ENCODE measurements at regions not wholly inside any gene's neighbourhood (a gene's known extent, or its start where the extent isn't known, plus 50 kb on each side); places are given as distances from the start of the nearest gene placed in this dataset.
"Not testable (repeated sequence)": the region's sequence is repeated elsewhere in the genome, so short reads cannot be mapped to it uniquely, and the experiment has no call there.

DNA sequence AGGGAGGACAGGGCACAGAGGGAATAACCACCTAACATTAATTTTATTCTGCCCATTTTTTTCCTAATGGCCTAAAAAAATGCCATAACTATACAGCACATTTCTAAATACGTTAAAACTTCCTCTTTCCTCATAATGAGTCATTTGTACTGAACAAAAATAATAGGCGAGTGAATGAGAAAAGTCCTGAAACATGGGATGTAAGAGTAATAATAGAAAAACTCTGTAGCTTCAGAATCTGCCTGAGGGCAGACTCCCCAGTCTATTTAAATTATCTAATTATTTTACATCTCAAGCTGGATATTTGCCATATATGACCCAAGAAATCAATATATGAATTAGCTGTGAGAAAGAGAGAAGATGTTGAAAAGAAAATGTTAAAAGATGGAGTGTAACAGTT lies 285.1 kb downstream of the TMX3 start:
- no peak for DNase-seq (ENCODE audit: low read depth in 2 of 2)

DNA sequence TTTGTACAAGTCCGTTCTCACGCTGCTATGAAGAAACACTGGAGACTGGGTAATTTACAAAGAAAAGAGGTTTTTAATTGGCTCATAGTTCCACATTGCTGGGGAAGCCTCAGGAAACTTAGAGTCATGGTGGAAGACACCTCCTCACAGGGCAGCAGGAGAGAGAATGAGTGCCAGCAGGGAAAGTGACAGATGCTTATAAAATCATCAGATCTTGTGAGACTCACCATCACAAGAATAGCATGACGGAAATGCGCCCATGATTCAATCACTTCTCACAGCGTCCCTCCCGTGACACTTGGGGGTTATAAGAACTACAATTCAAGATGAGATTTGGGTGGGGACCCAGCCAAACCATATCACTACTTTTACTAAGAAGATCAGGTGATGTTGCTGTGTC lies 285.8 kb downstream of the TMX3 start:
- no peak for DNase-seq (ENCODE audit: low read depth in 2 of 2)

DNA sequence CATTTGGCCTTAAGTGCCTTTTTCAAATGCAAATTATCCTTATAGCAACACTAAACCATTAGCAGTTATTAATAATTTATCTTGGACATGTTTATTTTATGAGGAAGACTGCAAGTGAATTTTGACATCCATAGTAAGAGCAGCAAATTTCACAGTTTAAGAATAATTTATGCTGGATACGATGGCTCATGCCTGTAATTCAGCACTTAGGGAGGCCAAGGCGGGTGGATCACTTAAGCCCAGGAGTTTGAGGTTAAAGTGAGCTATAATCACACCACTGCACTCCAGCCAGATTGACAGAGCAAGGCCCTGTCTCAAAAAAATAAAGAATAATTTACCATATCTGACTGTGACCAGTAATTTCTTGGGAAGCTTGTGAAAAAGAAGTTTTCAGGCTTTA lies 286.2 kb downstream of the TMX3 start:
- DNase-seq (ENCODE audit: low read depth in 2 of 2): no peak

DNA sequence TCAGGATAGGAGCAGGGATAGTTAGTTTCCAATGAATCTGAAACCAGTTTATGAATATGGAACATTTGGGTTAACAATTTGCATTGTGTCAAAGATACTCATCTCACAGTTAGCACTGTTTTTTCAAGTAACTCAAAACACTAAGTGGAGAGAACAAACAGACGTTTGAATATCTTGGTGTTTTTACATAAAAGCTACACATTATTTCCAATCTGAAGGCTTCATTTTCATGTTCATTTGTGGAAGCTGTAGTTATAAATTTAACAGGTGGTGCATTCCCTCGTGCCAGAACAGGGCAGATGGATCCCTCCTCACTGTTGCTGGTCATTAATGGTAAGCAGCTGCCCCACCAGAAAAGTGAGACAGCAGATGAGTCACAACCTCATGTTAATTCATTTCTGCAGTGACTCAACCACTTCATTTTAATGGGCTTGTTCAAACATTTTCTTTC lies 286.9 kb downstream of the TMX3 start:
- no peak for DNase-seq (ENCODE audit: low read depth in 2 of 2)

DNA sequence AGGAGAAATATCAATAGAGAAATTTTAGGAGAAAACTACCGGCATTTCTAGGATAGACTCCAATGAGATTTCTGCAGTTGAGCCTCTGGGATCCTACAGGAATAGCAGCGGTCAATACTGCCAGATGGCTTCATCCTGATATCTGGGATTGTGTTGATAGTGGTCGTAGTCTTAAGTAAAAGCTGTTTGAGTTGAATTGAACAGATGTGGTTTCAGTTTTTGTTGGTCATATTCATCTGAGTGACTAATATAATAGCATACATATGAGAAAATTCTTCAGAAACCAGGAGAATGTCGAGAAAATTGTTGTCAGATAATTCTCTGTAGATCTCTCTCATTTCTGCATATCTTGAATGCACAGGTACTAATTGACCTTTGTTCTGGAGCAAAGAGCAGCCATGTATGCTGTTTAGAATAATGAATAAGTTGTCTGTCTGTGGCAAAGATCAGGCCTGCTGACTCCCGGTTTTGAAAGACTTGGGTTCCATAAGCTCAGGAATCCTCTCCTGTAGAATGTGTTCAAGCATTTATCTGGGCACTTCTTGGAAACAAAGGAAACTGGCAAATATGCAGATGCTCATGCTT lies 288.1 kb downstream of the TMX3 start:
- DNase-seq (ENCODE audit: low read depth in 2 of 2): no peak

DNA sequence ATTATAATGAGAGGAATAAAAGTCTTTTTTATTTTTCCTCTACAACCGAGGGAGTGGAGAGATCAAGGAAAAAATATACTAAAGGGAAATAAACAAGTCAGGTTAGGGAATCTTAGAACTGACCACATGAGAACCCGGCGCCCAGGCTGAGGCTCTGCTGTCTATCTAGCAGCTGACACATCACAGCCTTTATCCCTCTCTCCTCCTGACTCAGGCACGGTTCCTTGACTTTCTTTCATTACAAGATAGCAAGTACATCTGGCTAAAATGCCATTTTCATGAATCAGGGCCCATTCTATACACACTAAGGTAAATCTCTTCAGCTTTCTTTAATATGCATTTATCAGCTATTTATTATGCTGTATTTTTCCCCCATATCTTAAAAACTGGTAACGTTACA lies 296.0 kb downstream of the TMX3 start:
- no peak for DNase-seq (ENCODE audit: low read depth in 2 of 2)

DNA sequence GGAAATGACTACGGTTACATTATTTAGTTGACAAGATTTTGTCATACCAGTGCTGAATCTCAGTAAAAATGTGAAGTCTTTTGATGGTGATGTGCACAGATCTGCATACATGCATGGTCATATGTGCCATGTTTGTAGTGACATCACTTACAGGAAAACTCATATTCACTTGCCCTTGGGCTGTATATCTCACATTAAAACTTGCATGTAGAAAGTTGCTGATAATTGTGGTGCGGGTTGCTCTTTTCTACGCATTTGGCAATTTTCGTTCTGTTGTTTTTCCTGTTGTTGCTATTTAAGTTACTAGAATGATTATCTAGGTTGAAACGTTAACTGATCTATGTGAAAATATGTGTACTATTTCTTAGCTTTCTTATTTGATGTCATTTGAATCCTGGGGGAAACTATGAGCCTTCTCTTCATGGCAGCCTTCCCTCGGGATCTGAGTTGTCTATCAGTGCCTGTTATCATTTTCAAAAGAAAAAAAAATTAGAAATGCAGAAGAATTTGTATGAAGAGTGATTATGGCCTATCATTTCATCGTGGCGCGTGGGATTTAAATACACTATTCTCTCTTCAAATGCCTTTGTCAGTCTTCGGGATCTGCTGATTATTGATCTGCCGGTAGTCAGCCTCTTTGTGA lies 296.6 kb downstream of the TMX3 start:
- DNase-seq (ENCODE audit: low read depth in 2 of 2): no peak

DNA sequence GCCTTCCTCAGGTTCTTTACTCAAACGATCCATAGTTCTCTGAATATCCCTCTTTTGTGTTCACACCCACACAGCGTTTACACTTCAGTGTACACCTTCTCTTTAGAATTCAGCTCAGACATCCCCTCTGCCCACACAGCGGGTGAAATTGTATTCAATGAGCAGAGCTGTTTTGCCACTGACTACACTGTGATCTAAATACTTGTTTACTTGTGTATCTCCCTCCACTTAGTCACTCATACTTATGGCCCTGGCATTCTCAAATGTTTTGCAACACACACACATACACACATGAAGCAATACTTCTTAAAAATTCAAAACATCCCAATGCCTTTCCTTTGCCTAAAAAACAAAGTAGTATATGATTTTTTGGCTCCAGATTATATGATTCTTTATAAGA lies 297.1 kb downstream of the TMX3 start:
- no peak for DNase-seq (ENCODE audit: low read depth in 2 of 2)

DNA sequence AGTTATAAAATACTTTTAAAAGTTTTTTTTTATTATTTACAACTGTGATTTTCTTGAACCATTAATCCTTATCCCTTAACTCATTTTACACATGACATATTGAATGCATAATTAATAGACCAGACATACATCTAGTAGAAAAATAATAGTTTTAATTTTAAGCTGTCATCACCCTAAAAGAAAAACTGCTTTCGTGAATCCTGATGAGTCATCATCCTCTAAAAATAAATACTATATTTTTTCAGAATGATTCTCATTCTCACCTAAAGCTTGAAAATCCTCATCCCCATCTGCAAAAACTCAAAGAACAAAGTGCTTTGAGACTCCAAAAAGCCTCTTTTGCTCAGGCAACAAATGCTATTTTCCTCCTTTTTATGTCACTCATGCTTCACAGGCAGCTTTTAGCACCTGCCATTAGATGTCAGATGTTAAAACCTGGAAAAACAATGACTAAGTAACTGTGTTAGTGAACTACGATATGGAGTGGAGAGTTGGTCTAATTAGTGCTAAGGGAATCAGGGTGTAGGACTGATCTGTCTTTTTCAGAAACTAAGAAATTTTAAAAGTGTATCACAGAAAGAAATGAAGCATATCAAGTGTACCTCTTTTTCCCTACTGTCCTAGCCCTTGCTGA lies 297.6 kb downstream of the TMX3 start:
- no peak for DNase-seq (ENCODE audit: low read depth in 2 of 2)

DNA sequence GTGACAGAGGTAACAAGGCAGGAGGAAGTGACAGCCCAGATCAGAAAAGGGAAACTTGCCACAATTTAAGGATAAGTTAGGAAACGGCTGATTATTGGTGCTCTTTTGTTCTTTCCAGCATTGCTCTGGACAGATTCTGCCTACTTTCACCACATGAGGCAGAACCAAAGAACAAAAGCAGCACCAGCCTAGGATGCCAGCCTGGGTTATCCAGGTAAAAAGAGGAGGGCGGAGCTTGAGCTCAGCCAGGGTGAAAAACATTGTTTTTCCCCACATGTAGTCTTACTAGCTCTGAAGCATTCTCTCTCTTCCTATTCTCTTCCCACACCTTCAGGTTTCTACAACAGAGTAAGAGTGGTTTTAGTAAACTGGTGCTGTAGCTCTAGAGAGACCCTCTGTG lies 300.5 kb downstream of the TMX3 start:
- DNase-seq (ENCODE audit: low read depth in 2 of 2): no peak

DNA sequence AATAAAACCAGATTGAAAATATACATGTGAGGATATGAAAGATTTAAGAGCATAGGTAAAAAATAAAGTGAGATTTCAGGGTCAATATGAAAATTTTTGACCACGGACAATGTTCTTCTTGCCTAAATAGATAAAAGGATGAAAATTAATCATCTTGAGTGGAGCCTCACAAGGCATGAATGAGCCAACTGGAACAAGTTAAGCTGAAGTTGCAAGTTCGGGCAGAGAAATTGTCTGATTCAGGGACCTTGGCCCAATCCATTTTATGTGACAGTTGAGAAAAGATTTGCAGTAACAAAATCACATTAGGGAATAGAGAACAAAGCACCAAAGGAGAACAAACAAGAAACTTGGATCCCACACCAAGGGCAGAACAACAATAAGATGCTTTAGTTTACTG lies 305.3 kb downstream of the TMX3 start:
- DNase-seq (ENCODE audit: low read depth in 2 of 2): no peak

DNA sequence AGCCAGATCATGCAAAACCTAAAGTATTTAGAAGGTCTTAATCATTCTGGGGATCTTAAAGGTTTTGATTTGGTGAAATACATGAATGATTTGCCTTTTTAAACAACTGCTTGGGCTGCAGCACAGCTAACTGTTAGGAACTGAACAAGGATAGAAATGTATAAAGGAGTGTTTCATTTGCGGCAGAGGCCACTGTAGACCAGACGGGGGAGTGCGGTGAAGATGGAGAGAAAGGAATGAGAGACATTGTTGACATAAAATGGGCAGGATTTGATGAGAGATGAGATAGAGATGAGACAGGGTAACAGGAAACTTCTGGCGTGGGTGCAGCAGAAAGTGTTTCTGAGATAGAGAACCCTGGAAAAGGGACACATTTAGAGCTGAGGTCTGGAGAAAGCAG lies 308.1 kb downstream of the TMX3 start:
- no peak for DNase-seq (ENCODE audit: low read depth in 2 of 2)

DNA sequence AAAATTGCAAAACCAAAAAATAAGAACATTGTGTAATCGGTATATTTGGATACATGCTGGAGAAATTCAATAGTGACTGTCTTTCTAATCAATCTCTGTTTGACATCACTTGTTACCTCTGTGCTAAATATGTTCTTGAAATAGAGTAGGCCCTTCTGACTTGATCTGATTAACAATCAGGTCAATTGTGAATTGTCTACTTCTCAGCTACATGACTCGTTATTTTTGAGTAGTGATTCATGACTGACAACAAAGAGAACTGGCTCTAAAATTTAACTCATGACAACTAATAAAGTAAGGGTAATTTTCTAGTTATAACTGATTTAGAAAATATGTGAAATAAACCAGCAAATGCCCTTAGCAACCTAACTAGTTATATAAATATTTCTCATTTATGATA lies 312.1 kb downstream of the TMX3 start:
- DNase-seq (ENCODE audit: low read depth in 2 of 2): no peak

DNA sequence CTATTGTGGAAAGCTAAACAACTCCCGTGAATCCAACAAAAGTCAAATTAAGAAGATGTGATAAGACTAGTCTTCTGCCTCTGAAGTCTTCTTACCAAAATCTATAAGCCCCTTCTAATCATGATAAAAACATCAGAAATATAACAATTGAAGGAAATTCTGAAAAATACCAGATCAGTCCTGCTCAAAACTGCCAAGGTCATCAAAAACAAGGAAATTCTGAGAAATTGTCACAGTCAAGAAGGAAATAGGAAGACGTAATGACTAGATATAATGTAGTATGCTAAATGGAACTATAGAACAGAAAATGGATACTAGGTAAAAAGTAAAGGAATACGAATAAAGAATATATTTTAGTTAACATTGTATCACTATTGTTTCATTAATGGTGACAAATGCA lies 314.0 kb downstream of the TMX3 start:
- no peak for DNase-seq (ENCODE audit: low read depth in 2 of 2)

DNA sequence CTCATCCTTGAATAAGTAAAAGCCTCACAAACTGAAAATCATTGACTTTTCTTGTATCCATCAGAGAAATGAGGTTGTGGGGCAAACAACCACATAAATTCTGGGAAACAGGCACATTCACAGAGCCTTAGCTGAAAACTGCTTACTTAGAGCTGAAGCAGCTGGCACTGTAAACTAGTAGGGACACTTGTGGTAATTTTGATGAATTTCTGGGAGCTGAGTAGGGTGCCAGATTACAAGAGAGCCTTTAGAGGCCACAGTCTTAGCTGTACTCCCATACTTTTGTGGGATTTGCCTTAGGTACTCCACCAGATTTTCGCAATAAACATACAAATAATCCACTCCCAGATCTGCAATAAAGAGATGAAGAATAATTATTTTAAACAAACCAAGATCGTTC lies 315.2 kb downstream of the TMX3 start:
- DNase-seq (ENCODE audit: low read depth in 2 of 2): no peak

DNA sequence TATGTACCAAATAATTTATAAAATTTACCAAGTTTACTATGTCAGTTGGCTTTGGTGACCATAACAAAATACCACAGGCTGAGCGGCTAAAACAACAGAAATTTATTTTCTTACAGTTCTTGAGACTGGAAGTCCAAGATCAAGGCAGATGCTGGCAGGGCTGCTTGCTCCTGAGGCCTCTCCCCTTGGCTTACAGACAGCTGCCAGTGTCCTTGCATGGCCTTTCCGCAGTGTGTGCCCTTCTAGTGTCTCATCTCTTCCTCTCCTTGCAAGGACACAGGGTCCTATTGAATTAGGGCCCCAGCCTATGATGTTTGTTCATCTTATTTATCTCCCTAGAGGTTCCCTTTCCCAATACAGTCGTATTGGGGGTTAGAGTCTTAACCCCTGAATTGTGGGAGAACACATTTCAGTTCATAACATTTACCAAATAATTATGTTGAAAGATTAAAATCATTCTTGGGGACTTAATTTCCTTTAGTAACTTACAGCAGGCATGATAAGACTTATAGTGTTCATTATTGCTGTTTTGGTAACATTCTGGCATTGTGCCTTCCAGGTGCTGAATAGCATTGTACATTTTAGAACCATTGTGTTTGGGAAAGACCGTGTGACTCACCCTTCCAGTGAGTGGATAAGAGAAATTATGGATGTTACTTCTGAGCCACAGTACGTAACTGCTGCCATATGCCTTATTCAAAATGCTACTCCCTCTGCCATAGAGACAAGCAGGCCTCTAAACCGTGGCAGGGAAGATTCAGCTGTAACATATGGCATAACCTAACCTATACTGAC lies 317.5 kb downstream of the TMX3 start:
- DNase-seq (ENCODE audit: low read depth in 2 of 2): no peak

DNA sequence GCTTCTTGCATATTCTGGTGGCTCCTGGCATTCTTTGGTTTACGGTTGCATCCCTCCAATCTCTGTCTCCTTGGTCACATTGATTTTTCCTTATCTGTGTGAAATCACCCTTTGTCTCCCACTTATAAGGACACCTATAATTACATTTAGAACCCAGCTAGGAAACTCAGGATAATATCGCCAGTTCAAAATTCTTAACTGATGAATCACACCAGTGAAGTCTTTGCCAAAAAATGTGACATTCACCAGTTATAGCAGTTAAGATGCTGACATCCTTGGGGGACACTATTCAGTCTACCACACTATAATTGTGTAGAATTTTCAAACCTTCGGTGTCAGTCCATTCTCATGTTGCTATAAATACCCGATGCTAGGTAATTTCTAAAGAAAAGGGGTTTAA lies 320.2 kb downstream of the TMX3 start:
- DNase-seq (ENCODE audit: low read depth in 2 of 2): no peak

DNA sequence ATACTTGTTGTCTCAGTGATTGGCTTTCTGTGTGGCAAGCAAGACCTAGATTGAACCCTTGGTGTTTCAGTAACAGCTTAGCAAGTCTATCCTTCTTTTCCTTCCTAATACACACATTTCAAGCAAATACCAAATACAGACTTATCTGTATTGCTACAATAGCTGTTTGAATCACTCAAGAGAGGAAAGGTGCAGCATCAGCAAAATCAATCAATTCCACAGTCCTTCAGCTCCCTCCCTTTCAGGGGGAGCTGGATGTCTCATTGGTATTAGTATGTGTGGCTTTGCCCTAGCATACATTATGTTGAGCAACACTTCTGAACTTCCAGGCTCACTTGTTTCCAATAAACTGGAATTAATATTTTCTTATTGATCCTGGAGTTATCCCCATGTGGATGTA lies 323.1 kb downstream of the TMX3 start:
- DNase-seq (ENCODE audit: low read depth in 2 of 2): no peak

DNA sequence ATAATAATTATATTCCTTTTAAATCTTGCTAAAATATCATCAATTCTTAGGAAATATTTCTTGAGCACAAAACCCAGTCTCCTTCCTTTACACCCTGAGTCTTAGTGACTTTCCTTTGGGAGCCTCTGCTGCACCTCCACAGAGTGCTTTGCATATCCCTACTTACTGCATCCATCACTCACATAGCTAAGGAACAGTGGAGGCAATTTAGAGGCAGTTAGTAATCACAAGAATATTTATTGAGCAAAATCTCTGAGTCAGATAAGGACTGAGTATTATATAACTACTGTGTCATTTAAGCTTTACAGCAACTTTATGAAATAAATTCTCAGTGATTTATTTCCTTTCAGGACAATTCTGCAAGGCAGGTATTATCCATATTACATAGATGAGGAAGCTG lies 327.7 kb downstream of the TMX3 start:
- no peak for DNase-seq (ENCODE audit: low read depth in 2 of 2)

DNA sequence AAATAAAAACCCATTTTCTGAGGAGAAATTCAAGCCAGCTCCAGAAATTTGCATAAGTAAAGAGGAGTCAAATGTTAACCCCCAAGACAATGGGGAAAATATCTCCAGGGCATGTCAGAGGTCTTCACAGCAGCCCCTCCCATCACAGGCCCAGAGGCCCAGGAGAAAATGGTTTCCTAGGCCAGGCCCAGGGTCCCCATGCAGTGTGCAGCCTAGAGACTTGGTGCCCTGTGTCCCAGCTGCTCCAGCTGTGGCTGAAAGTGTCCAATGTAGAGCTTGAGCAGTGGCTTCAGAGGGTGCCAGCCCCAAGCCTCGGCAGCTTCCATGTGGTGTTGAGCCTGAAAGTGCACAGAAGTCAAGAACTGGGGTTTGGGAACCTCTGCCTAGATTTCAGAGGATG lies 330.9 kb downstream of the TMX3 start:
- not testable (repeated sequence) for DNase-seq (ENCODE audit: low read depth in 2 of 2)

DNA sequence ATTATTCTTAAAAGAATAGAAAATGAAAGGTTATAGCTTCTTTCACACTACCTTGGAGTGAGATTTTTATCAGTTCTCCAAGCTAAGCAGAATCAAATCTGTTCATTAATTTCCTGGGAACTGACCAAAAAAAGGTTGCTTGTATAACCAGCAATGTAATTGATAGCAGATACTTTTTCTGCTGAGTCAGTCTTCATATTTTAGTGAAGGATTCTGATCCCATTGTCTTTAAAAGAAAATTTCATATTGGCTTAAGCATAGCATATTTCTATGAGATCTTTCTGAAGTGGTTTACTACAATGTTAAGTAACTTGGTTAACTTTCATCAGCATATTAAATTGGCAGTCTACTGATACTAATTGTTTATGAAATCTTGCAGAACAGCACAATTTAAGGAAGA lies 338.0 kb downstream of the TMX3 start:
- DNase-seq (ENCODE audit: low read depth in 2 of 2): no peak

DNA sequence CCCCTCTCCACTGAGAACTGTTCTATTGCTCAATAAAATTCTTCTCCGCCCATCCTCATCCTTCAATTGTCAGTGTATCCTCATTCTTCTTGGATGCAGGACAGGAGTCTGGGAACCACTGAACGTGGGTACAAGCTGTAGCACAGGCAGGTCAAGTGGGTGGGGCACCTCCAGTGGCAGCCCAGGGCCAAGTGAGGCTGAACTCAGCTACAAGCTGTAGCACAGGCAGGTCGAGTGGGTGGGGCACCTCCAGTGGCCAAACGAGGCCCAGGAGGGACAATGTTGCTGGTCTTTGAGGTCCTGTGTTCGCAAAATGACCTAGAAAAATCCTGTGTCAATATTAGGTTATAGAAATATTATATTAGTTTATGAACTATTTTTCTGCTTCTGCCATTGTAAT lies 352.0 kb downstream of the TMX3 start:
- DNase-seq (ENCODE audit: low read depth in 2 of 2): no peak

DNA sequence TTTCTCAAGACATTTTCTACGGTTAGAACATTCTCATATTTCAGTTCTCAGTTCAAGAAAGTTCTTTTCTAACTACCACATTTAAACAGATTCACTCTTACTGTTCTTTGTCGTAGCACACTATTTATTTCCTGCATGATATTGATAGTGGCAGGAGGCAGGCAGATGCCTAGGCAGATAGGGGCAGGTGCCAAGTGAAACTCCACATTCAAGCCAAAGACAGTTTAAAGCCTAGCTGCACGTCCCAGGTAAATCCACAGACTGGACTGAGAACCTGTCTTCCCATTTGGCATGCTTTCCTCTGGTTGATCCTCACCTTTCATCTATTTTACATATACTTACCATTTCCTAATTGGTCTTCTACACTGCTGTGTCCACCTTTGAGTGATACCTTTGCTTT lies 359.3 kb downstream of the TMX3 start:
- DNase-seq (ENCODE audit: low read depth in 2 of 2): no peak
